ENCODE measurements at regions not wholly inside any gene's neighbourhood (a gene's known extent, or its start where the extent isn't known, plus 50 kb on each side); places are given as distances from the start of the nearest gene placed in this dataset.

GRCh38 chr12:84058136-84058535, 854.5 kb downstream of the SLC6A15 start:
- TF ChIP-seq, protein P1, sequence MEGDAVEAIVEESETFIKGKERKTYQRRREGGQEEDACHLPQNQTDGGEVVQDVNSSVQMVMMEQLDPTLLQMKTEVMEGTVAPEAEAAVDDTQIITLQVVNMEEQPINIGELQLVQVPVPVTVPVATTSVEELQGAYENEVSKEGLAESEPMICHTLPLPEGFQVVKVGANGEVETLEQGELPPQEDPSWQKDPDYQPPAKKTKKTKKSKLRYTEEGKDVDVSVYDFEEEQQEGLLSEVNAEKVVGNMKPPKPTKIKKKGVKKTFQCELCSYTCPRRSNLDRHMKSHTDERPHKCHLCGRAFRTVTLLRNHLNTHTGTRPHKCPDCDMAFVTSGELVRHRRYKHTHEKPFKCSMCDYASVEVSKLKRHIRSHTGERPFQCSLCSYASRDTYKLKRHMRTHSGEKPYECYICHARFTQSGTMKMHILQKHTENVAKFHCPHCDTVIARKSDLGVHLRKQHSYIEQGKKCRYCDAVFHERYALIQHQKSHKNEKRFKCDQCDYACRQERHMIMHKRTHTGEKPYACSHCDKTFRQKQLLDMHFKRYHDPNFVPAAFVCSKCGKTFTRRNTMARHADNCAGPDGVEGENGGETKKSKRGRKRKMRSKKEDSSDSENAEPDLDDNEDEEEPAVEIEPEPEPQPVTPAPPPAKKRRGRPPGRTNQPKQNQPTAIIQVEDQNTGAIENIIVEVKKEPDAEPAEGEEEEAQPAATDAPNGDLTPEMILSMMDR (IDR thresholded peaks at IDR 0.05; ENCODE audit: low read depth, low read length, missing input control) = no peak
- TF ChIP-seq JUND (IDR thresholded peaks at IDR 0.05) (no peak), TAF1 (conservative IDR thresholded peaks at IDR 0.05) (no peak), REST (IDR thresholded peaks at IDR 0.05) (no peak), YY1 (IDR thresholded peaks at IDR 0.05) (no peak), SP1 (IDR thresholded peaks at IDR 0.05) (no peak), ATF3 (IDR thresholded peaks at IDR 0.05) (no peak), FOXA1 (IDR thresholded peaks at IDR 0.05) (no peak), RXRA (IDR thresholded peaks at IDR 0.05) (no peak)
